AG09319 (cell line): ENCODE measurements at regions not wholly inside any gene's neighbourhood (a gene's known extent, or its start where the extent isn't known, plus 50 kb on each side); places are given as distances from the start of the nearest gene placed in this dataset.

Source experiments
- DNase-seq: peaks from one replicate; pipeline ENCODE4 v3.0.0-alpha.2; 2010; ENCODE audit warnings: low read depth; ENCODE audit errors: extremely low read depth
- TF ChIP-seq, protein P1 (sequence below): IDR thresholded peaks from 2 replicates; pipeline ENCODE4 v1.5.1; 2011; ENCODE audit warnings: low read depth, mild to moderate bottlenecking, inconsistent platforms, low read length, moderate library complexity

- TF ChIP-seq, protein P1, sequence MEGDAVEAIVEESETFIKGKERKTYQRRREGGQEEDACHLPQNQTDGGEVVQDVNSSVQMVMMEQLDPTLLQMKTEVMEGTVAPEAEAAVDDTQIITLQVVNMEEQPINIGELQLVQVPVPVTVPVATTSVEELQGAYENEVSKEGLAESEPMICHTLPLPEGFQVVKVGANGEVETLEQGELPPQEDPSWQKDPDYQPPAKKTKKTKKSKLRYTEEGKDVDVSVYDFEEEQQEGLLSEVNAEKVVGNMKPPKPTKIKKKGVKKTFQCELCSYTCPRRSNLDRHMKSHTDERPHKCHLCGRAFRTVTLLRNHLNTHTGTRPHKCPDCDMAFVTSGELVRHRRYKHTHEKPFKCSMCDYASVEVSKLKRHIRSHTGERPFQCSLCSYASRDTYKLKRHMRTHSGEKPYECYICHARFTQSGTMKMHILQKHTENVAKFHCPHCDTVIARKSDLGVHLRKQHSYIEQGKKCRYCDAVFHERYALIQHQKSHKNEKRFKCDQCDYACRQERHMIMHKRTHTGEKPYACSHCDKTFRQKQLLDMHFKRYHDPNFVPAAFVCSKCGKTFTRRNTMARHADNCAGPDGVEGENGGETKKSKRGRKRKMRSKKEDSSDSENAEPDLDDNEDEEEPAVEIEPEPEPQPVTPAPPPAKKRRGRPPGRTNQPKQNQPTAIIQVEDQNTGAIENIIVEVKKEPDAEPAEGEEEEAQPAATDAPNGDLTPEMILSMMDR: no peak
- no peak for DNase-seq
Measured at GRCh38 chr5:52202256-52202655, 585.5 kb upstream of the ITGA1 start.

- TF ChIP-seq, protein P1: no peak
- no peak for DNase-seq
Measured at GRCh38 chr5:52204310-52204709, 583.4 kb upstream of the ITGA1 start.
